Mesothelial cell of epicardium (in vitro differentiated cells): ENCODE measurements at regions not wholly inside any gene's neighbourhood (a gene's known extent, or its start where the extent isn't known, plus 50 kb on each side); places are given as distances from the start of the nearest gene placed in this dataset.

Experiments used
- DNase-seq, 2 experiments: peaks; one replicate each; pipeline ENCODE4 v3.0.0; 2021; ENCODE audit warnings: low spot score in 2 of 2; ENCODE audit not compliant: unreplicated experiment in 2 of 2
- H3K27ac Mint-ChIP-seq: 2 replicates; pipeline ENCODE4 v1.8.0; 2021; ENCODE audit warnings: mixed read lengths
- H3K27me3 Mint-ChIP-seq: 2 replicates; pipeline ENCODE4 v1.8.0; 2021; ENCODE audit warnings: low read depth, mixed read lengths
- H3K36me3 Mint-ChIP-seq: 2 replicates; pipeline ENCODE4 v1.8.0; 2021; ENCODE audit warnings: mixed read lengths
- H3K4me1 Mint-ChIP-seq: 2 replicates; pipeline ENCODE4 v1.8.0; 2021; ENCODE audit warnings: mixed read lengths
- H3K4me3 Mint-ChIP-seq: 2 replicates; pipeline ENCODE4 v1.8.0; 2021; ENCODE audit warnings: mild to moderate bottlenecking, moderate library complexity, mixed read lengths
- H3K9me3 Mint-ChIP-seq: 2 replicates; pipeline ENCODE4 v1.8.0; 2021; ENCODE audit warnings: mixed read lengths
- CTCF ChIP-seq: fragments of 200-600 bp; sonication (generic); IDR thresholded peaks from one replicate; pipeline ENCODE4 v1.5.0; 2021; ENCODE audit warnings: antibody characterized with exemption; ENCODE audit not compliant: unreplicated experiment

- no peaks in the 10 kb centered on the region for H3K27me3 Mint-ChIP-seq
- H3K27ac Mint-ChIP-seq = no peak overlapping the region
- TF ChIP-seq CTCF = no peak
- no peak for DNase-seq
- peaks cover 14% of the 10 kb centered on the region for H3K9me3 Mint-ChIP-seq
- no peaks in the 10 kb centered on the region for H3K36me3 Mint-ChIP-seq
- H3K4me1 Mint-ChIP-seq = no peaks in the 10 kb centered on the region
- no peak overlapping the region for H3K4me3 Mint-ChIP-seq
These were observed 463.6 kb upstream of the CD180 start for GRCh38 chr5:67660149-67660548.

GRCh38 chr5:67659288-67659687 lies 462.7 kb upstream of the CD180 start:
- H3K4me1 Mint-ChIP-seq = no peaks in the 10 kb centered on the region
- no peaks in the 10 kb centered on the region for H3K36me3 Mint-ChIP-seq
- H3K27me3 Mint-ChIP-seq = no peaks in the 10 kb centered on the region
- no peak for TF ChIP-seq CTCF
- no peak overlapping the region for H3K4me3 Mint-ChIP-seq
- no peak for DNase-seq
- H3K27ac Mint-ChIP-seq = no peak overlapping the region
- peaks cover 14% of the 10 kb centered on the region for H3K9me3 Mint-ChIP-seq

GRCh38 chr5:67657055-67657454 lies 460.5 kb upstream of the CD180 start:
- H3K36me3 Mint-ChIP-seq = no peaks in the 10 kb centered on the region
- no peak for DNase-seq
- H3K9me3 Mint-ChIP-seq = peaks cover 5% of the 10 kb centered on the region
- no peak for TF ChIP-seq CTCF
- no peak overlapping the region for H3K27ac Mint-ChIP-seq
- H3K4me3 Mint-ChIP-seq = no peak overlapping the region
- H3K27me3 Mint-ChIP-seq = no peaks in the 10 kb centered on the region
- no peaks in the 10 kb centered on the region for H3K4me1 Mint-ChIP-seq

- Mint-ChIP-seq H3K4me3 (no peak overlapping the region), H3K36me3 (no peaks in the 10 kb centered on the region), H3K9me3 (no peaks in the 10 kb centered on the region), H3K27ac (no peak overlapping the region), H3K27me3 (no peaks in the 10 kb centered on the region), H3K4me1 (peaks cover 4% of the 10 kb centered on the region)
- DNase-seq = no peak
- TF ChIP-seq CTCF = no peak
These were observed 455.6 kb upstream of the CD180 start for GRCh38 chr5:67652201-67652600.

- Mint-ChIP-seq H3K9me3 (no peaks in the 10 kb centered on the region), H3K27me3 (no peaks in the 10 kb centered on the region), H3K27ac (no peak overlapping the region), H3K36me3 (no peaks in the 10 kb centered on the region), H3K4me1 (peaks cover 4% of the 10 kb centered on the region), H3K4me3 (no peak overlapping the region)
- DNase-seq = no peak
- no peak for TF ChIP-seq CTCF
These were observed 454.6 kb upstream of the CD180 start for GRCh38 chr5:67651180-67651579.

GRCh38 chr5:67648201-67648671 lies 451.6 kb upstream of the CD180 start:
- TF ChIP-seq CTCF = no peak

More at GRCh38 chr5:67648201-67648671, 451.6 kb upstream of the CD180 start:
- H3K9me3 Mint-ChIP-seq = peaks cover 6% of the 10 kb centered on the region
- no peak overlapping the region for H3K27ac Mint-ChIP-seq
- H3K36me3 Mint-ChIP-seq = no peaks in the 10 kb centered on the region
- H3K4me1 Mint-ChIP-seq = peaks cover 4% of the 10 kb centered on the region
- DNase-seq = no peak
- no peaks in the 10 kb centered on the region for H3K27me3 Mint-ChIP-seq
- no peak overlapping the region for H3K4me3 Mint-ChIP-seq
